ENCODE measurements at regions not wholly inside any gene's neighbourhood (a gene's known extent, or its start where the extent isn't known, plus 50 kb on each side); places are given as distances from the start of the nearest gene placed in this dataset.

DNA sequence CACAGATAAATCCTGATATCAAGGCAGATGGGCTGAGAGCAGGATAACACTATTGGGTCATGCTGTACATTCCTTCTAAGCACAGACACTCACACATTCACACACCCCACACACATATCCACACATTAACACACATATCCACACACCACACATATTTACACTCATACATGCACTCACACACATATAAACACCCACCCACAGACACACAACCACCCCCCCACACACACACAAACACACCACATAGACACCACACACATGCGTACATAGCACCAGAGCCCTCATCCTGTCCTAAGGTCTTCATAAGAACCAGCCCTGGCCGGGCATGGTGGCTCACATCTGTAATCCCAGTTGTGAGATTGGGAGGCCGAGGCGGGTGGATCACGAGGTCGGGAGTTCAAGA lies 322.3 kb upstream of the ADCY2 start:
- H2BK15ac ChIP-seq (ENCODE audit: low read depth, low read length), result no peak overlapping the region
- H3K27ac ChIP-seq (ENCODE audit: insufficient read length, low read depth, low read length), result no peak overlapping the region
- H3K79me1 ChIP-seq (ENCODE audit: insufficient read depth, low read depth, low read length, poor library complexity, severe bottlenecking), result no peaks in the 10 kb centered on the region
- no peak overlapping the region for H2AK5ac ChIP-seq (ENCODE audit: insufficient read length, low read length)
- no peak overlapping the region for H3K4ac ChIP-seq (ENCODE audit: low read depth, low read length)
- no peak overlapping the region for H3K9ac ChIP-seq (ENCODE audit: extremely low read depth, insufficient read length, low read length)
- H3K27me3 ChIP-seq (ENCODE audit: insufficient read depth, low read length), result no peaks in the 10 kb centered on the region
- H2AFZ ChIP-seq (ENCODE audit: low read length), result no peak overlapping the region
- H3K23me2 ChIP-seq (ENCODE audit: insufficient read length, low read depth, low read length, poor library complexity, severe bottlenecking), result no peaks in the 10 kb centered on the region
- H4K91ac ChIP-seq (ENCODE audit: insufficient read length, low read depth, low read length), result no peak overlapping the region
- no peak for DNase-seq
- H3K9me3 Mint-ChIP-seq, result no peaks in the 10 kb centered on the region
- no peaks in the 10 kb centered on the region for H3K27me3 Mint-ChIP-seq (ENCODE audit: low read depth)
- H2BK120ac ChIP-seq (ENCODE audit: low read depth, low read length, poor library complexity, severe bottlenecking), result no peak overlapping the region
- H2BK5ac ChIP-seq (ENCODE audit: insufficient read length, low read length), result no peak overlapping the region
- no peak overlapping the region for H2BK20ac ChIP-seq (ENCODE audit: low read depth, low read length, poor library complexity, severe bottlenecking)
- H4K20me1 ChIP-seq (ENCODE audit: control insufficient read depth, insufficient read depth, insufficient read length), result no peaks in the 10 kb centered on the region
- no peak overlapping the region for H3K56ac ChIP-seq (ENCODE audit: insufficient read length, low read depth, low read length)
- H2BK12ac ChIP-seq (ENCODE audit: insufficient read length, low read depth, low read length), result no peak overlapping the region
- H3K79me2 ChIP-seq (ENCODE audit: insufficient read depth, low read length), result no peaks in the 10 kb centered on the region
- H4K8ac ChIP-seq (replicated peaks; ENCODE audit: insufficient read length, low read depth, low read length), result no peak overlapping the region
- H3K4me1 ChIP-seq (ENCODE audit: insufficient read depth, low read length), result peaks cover 4% of the 10 kb centered on the region; the same call in 1 of the 2 replicates
- TF ChIP-seq, protein P1, sequence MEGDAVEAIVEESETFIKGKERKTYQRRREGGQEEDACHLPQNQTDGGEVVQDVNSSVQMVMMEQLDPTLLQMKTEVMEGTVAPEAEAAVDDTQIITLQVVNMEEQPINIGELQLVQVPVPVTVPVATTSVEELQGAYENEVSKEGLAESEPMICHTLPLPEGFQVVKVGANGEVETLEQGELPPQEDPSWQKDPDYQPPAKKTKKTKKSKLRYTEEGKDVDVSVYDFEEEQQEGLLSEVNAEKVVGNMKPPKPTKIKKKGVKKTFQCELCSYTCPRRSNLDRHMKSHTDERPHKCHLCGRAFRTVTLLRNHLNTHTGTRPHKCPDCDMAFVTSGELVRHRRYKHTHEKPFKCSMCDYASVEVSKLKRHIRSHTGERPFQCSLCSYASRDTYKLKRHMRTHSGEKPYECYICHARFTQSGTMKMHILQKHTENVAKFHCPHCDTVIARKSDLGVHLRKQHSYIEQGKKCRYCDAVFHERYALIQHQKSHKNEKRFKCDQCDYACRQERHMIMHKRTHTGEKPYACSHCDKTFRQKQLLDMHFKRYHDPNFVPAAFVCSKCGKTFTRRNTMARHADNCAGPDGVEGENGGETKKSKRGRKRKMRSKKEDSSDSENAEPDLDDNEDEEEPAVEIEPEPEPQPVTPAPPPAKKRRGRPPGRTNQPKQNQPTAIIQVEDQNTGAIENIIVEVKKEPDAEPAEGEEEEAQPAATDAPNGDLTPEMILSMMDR (conservative IDR thresholded peaks at IDR 0.05), result no peak
- H3K14ac ChIP-seq (ENCODE audit: insufficient read depth, low read length), result no peak overlapping the region
- no peaks in the 10 kb centered on the region for H3K36me3 Mint-ChIP-seq (ENCODE audit: insufficient read depth in 1 of 3, low read depth in 3 of 3)
- H3K27ac Mint-ChIP-seq, result no peak overlapping the region
- WGBS (ENCODE audit: extremely low coverage, insufficient read length, low lambda C conversion rate), result no CpG with 5 or more reads among the region's 6 CpGs
- no peak overlapping the region for H3T11ph ChIP-seq (ENCODE audit: low read length)
- H3K23ac ChIP-seq (ENCODE audit: insufficient read length, low read depth, low read length), result no peak overlapping the region
- H3K4me2 ChIP-seq (ENCODE audit: insufficient read depth, insufficient read length, low read length), result no peak overlapping the region
- no peaks in the 10 kb centered on the region for H3K9me3 ChIP-seq (ENCODE audit: control insufficient read depth, low read depth, low read length)
- H3K4me3 Mint-ChIP-seq, result no peak overlapping the region
- H3K4me1 Mint-ChIP-seq, result peaks cover 18 to 19% of the 10 kb centered on the region in 2 experiments
- H3K18ac ChIP-seq (ENCODE audit: insufficient read length, low read depth, low read length), result no peak overlapping the region
- H4K5ac ChIP-seq (ENCODE audit: insufficient read length, low read depth, low read length), result no peak overlapping the region

Measured in H9 (cell line).